ENCODE measurements at regions not wholly inside any gene's neighbourhood (a gene's known extent, or its start where the extent isn't known, plus 50 kb on each side); places are given as distances from the start of the nearest gene placed in this dataset.
"Not testable (repeated sequence)": the region's sequence is repeated elsewhere in the genome, so short reads cannot be mapped to it uniquely, and the experiment has no call there.

- Mint-ChIP-seq H3K27ac (no peak overlapping the region), H3K4me3 (no peak overlapping the region), H3K36me3 (no peaks in the 10 kb centered on the region), H3K4me1 (peaks cover 0 to 5% (median 3%) of the 10 kb centered on the region in 3 donors), H3K27me3 (no peaks in the 10 kb centered on the region), H3K9me3 (peaks cover 4 to 10% (median 6%) of the 10 kb centered on the region in 3 donors)
These were observed 333.8 kb downstream of the PDCD6IP start for GRCh38 chr3:34132069-34132692.

- H3K36me3 Mint-ChIP-seq: peaks cover under 1% of the 10 kb centered on the region
- peaks cover 6 to 21% (median 11%) of the 10 kb centered on the region in 3 donors for H3K9me3 Mint-ChIP-seq
- H3K27ac Mint-ChIP-seq: peak overlapping the region in 1 of 3 donors; percentile 21
- no peaks in the 10 kb centered on the region for H3K4me1 Mint-ChIP-seq
- peaks cover under 1% of the 10 kb centered on the region for H3K27me3 Mint-ChIP-seq
- no peak overlapping the region for H3K4me3 Mint-ChIP-seq
These were observed 341.1 kb downstream of the PDCD6IP start for GRCh38 chr3:34139566-34139965.

GRCh38 chr3:34140616-34141015, 342.2 kb downstream of the PDCD6IP start:
- no peak overlapping the region for H3K4me3 Mint-ChIP-seq
- no peaks in the 10 kb centered on the region for H3K4me1 Mint-ChIP-seq
- no peak overlapping the region for H3K27ac Mint-ChIP-seq
- H3K36me3 Mint-ChIP-seq: peaks cover 2% of the 10 kb centered on the region
- H3K9me3 Mint-ChIP-seq: peaks cover 3 to 17% (median 7%) of the 10 kb centered on the region in 3 donors
- peaks cover 2% of the 10 kb centered on the region for H3K27me3 Mint-ChIP-seq

DNA sequence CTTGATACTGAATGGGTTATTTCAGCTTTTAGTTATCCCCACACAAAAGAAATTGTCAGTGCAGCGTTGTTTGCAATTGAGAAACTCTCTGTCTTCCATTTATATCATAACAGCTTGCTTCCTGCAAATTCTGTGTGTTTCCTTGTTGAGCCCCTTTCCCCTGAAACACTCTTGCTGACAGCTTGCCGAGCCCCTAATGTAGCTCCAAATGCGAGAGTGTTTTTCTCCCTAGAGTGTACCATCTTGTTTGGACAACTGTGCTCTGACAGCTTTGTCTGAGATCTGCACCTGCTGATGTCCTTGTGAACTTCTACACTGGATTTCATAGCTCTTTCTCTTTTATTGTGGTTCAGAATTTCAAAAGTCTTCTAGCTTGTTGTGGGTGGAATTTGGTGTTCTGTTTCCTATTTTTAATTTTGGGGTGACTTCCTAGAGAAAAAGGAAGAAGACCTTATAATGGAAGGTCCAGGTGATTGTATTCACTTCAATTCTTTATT, 343.5 kb downstream of the PDCD6IP start:
- H3K27me3 Mint-ChIP-seq: peaks cover 2% of the 10 kb centered on the region
- no peaks in the 10 kb centered on the region for H3K4me1 Mint-ChIP-seq
- H3K9me3 Mint-ChIP-seq: peaks cover 3 to 17% (median 4%) of the 10 kb centered on the region in 3 donors
- peaks cover 2% of the 10 kb centered on the region for H3K36me3 Mint-ChIP-seq
- H3K27ac Mint-ChIP-seq: no peak overlapping the region
- H3K4me3 Mint-ChIP-seq: no peak overlapping the region

DNA sequence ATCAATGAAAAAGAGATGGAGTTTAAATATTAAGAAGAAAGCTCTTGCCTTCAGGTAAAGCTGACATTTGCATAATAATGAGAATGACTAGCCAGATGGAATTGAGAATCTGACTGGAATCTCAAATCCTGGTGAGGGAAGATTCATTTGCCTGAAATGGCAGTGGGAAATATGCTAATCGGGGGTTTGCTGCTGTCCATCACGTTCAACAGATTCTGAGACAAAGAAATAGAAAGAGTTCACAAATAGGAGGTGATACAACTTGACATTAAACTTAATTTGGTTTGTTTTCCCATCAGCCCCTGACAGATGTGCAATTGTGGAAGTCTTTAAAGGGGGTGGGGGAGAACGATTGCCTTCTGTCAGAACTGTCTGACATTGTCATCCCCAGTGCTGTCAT, 347.4 kb downstream of the PDCD6IP start:
- peaks cover 2% of the 10 kb centered on the region for H3K36me3 Mint-ChIP-seq
- H3K4me3 Mint-ChIP-seq: no peak overlapping the region
- no peak overlapping the region for H3K27ac Mint-ChIP-seq
- H3K27me3 Mint-ChIP-seq: peaks cover 2% of the 10 kb centered on the region
- no peaks in the 10 kb centered on the region for H3K4me1 Mint-ChIP-seq
- no peaks in the 10 kb centered on the region for H3K9me3 Mint-ChIP-seq

- no peak overlapping the region for H3K4me3 Mint-ChIP-seq
- H3K27me3 Mint-ChIP-seq: peaks cover 2% of the 10 kb centered on the region
- peaks cover 0 to 2% (median 0%) of the 10 kb centered on the region in 3 donors for H3K4me1 Mint-ChIP-seq
These were observed 348.2 kb downstream of the PDCD6IP start for GRCh38 chr3:34146596-34146995.

GRCh38 chr3:34150992-34151391, 352.6 kb downstream of the PDCD6IP start:
- Mint-ChIP-seq H3K9me3 (no peaks in the 10 kb centered on the region), H3K4me3 (no peak overlapping the region), H3K36me3 (peaks cover 2% of the 10 kb centered on the region), H3K27ac (no peak overlapping the region), H3K27me3 (no peaks in the 10 kb centered on the region), H3K4me1 (peaks cover 0 to 2% (median 0%) of the 10 kb centered on the region in 3 donors)

More at GRCh38 chr3:34146596-34146995, 348.2 kb downstream of the PDCD6IP start:
- Mint-ChIP-seq H3K9me3 (no peaks in the 10 kb centered on the region), H3K27ac (no peak overlapping the region), H3K36me3 (peaks cover 2% of the 10 kb centered on the region)

DNA sequence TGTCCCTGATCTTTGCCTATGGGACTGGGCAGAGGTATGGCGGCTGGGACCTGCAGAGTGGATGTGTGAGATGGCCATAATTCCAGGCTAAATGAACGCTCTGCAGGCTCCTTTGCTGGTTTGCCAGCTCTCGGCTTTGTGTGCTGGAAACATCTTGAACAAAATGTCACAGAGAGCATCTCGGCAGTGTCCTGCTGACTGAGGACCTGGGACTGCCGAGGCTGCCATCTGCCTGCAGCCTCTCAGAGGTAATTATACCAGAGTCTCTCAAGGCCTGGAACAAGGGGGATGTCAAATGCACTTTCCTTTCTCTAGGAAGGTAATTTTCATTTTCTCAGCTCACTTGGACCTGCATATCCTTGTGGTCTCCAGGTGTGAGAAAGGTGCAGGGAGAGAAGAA, 354.2 kb downstream of the PDCD6IP start:
- H3K27ac Mint-ChIP-seq: no peak overlapping the region
- H3K4me3 Mint-ChIP-seq: no peak overlapping the region
- H3K27me3 Mint-ChIP-seq: no peaks in the 10 kb centered on the region

DNA sequence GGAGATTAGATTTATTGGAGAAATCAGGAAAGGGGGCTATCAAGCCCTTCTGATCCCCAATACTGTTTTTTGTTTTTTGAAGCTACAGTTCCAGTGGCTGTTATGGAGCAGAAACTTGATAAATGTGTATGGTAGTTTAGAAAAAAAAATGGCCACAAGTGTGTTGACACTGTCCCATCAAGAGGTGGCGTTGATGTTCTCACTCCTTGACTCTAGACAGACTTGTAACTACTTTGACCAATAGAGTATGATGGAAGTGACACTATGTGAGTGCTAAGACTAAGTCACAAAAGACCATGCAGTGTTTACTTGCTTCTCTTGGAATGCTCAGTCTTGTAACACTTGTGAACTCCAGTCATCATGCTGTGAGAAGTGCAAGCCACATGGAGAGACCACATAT, 356.7 kb downstream of the PDCD6IP start:
- H3K9me3 Mint-ChIP-seq: peaks cover 0 to 2% (median 0%) of the 10 kb centered on the region in 3 donors
- no peak overlapping the region for H3K4me3 Mint-ChIP-seq
- H3K36me3 Mint-ChIP-seq: peaks cover 2% of the 10 kb centered on the region
- H3K4me1 Mint-ChIP-seq: peaks cover 0 to 2% (median 0%) of the 10 kb centered on the region in 3 donors
- no peak overlapping the region for H3K27ac Mint-ChIP-seq
- H3K27me3 Mint-ChIP-seq: no peaks in the 10 kb centered on the region

More for the DNA sequence above, 354.2 kb downstream of the PDCD6IP start:
- no peaks in the 10 kb centered on the region for H3K9me3 Mint-ChIP-seq
- peaks cover 0 to 2% (median 0%) of the 10 kb centered on the region in 3 donors for H3K4me1 Mint-ChIP-seq
- peaks cover 2% of the 10 kb centered on the region for H3K36me3 Mint-ChIP-seq

- Mint-ChIP-seq H3K4me3 (no peak overlapping the region), H3K36me3 (peaks cover 2% of the 10 kb centered on the region), H3K27me3 (no peaks in the 10 kb centered on the region), H3K4me1 (peaks cover 0 to 2% (median 0%) of the 10 kb centered on the region in 3 donors), H3K27ac (no peak overlapping the region), H3K9me3 (peaks cover 0 to 2% (median 0%) of the 10 kb centered on the region in 3 donors)
These were observed 357.2 kb downstream of the PDCD6IP start for GRCh38 chr3:34155666-34156065.

DNA sequence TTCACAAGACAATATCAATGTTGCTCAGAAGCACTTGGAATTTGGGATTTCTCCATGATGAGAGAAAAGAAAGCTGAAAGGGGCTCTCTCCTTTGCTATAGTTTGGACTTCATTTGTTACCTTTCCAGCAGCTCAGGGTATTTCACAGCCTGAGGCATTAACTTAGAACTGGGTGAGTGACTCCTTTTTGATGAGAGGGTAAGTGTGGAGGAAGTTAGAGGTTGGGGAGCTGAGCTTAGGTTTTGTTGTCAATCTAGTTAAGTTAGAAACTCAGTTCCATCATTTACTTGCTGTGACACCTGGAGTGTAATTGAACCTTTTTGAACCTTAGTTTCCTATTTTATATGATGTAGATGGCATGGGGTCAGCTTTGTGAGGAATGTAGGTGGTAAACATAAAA, 359.1 kb downstream of the PDCD6IP start:
- H3K36me3 Mint-ChIP-seq: peaks cover 2% of the 10 kb centered on the region
- no peaks in the 10 kb centered on the region for H3K27me3 Mint-ChIP-seq
- H3K9me3 Mint-ChIP-seq: peaks cover 0 to 2% (median 0%) of the 10 kb centered on the region in 3 donors
- H3K27ac Mint-ChIP-seq: no peak overlapping the region
- H3K4me1 Mint-ChIP-seq: no peaks in the 10 kb centered on the region
- no peak overlapping the region for H3K4me3 Mint-ChIP-seq

GRCh38 chr3:34159613-34160420, 361.4 kb downstream of the PDCD6IP start:
- H3K9me3 Mint-ChIP-seq: peaks cover 0 to 2% (median 0%) of the 10 kb centered on the region in 3 donors
- H3K27me3 Mint-ChIP-seq: no peaks in the 10 kb centered on the region
- H3K36me3 Mint-ChIP-seq: no peaks in the 10 kb centered on the region
- H3K27ac Mint-ChIP-seq: no peak overlapping the region
- H3K4me3 Mint-ChIP-seq: no peak overlapping the region
- H3K4me1 Mint-ChIP-seq: no peaks in the 10 kb centered on the region

DNA sequence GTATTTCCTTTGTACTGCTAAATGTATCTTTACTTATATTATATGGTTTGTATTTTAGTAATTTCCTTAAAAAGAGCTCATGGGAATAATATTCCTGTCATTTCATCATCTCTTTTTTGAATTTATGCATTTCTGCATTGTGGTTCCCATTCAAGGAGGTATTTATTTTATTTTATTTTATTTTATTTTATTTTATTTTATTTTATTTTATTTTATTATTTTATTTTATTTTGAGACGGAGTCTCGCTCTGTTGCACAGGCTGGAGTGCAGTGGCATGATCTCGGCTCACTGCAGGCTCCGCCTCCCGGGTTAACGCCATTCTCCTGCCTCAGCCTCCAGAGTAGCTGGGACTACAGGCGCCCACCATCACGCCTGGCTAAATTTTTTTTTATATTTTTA, 371.2 kb downstream of the PDCD6IP start:
- H3K27ac Mint-ChIP-seq, H3K4me1 Mint-ChIP-seq, H3K36me3 Mint-ChIP-seq, H3K27me3 Mint-ChIP-seq, H3K4me3 Mint-ChIP-seq: not testable (repeated sequence)
- H3K9me3 Mint-ChIP-seq: peaks cover 0 to 16% (median 14%) of the 10 kb centered on the region in 3 donors

GRCh38 chr3:34174740-34175139, 376.3 kb downstream of the PDCD6IP start:
- Mint-ChIP-seq H3K27ac (no peak overlapping the region), H3K4me3 (no peak overlapping the region), H3K36me3 (no peaks in the 10 kb centered on the region), H3K9me3 (peaks cover 0 to 11% (median 9%) of the 10 kb centered on the region in 3 donors), H3K4me1 (peaks cover 0 to 2% (median 2%) of the 10 kb centered on the region in 3 donors), H3K27me3 (no peaks in the 10 kb centered on the region)

DNA sequence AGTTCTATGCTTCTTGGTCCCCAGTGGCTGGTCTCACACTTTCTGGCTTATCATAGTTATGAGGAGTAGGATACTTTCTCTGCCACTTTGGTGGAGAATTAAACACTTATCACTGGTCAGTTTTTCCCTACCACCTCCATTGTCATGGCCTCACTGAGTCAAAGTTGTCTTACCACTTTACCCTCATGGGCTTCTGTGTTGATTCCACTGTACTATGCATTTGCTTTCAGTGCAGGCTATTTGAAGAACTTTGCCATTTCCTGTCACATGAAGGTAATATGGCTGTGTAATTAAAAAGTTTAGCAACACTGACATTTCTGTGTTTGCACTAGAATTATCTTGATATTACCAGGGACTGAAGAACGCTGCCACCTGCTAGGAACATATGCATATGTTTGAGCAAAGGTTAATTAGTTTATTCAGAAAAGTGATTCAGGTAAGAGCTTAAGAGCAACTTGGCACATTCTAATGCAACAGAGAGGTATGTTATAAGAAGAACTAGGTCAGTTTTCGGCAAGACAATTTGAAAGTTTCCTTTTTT, 377.3 kb downstream of the PDCD6IP start:
- Mint-ChIP-seq H3K9me3 (peaks cover 0 to 11% (median 9%) of the 10 kb centered on the region in 3 donors), H3K27ac (no peak overlapping the region), H3K4me3 (no peak overlapping the region), H3K4me1 (peaks cover 0 to 2% (median 2%) of the 10 kb centered on the region in 3 donors), H3K36me3 (no peaks in the 10 kb centered on the region), H3K27me3 (no peaks in the 10 kb centered on the region)

All from IgD-negative memory B cell (primary cell).